ENCODE measurements at regions not wholly inside any gene's neighbourhood (a gene's known extent, or its start where the extent isn't known, plus 50 kb on each side); places are given as distances from the start of the nearest gene placed in this dataset.

GRCh38 chr12:73384592-73384991, 1112.4 kb downstream of the TRHDE start:
- H3K9ac ChIP-seq (ENCODE audit: low read length) = no peak overlapping the region
- no peak overlapping the region for H3K4me3 ChIP-seq (ENCODE audit: low read length)
- no peak overlapping the region for H3K4me2 ChIP-seq (ENCODE audit: low read depth, low read length, poor library complexity, severe bottlenecking)
- H3K27me3 ChIP-seq (ENCODE audit: low read length) = no peaks in the 10 kb centered on the region
- H3K4me1 ChIP-seq (ENCODE audit: low read length) = no peaks in the 10 kb centered on the region
- H2AFZ ChIP-seq (ENCODE audit: low read length) = no peak overlapping the region
- H3K9me2 ChIP-seq (replicated peaks; ENCODE audit: insufficient read depth, low read length) = no peaks in the 10 kb centered on the region
- no peaks in the 10 kb centered on the region for H4K20me1 ChIP-seq (ENCODE audit: insufficient read depth, low read depth, low read length)
- no peaks in the 10 kb centered on the region for H3K36me3 ChIP-seq (ENCODE audit: insufficient read depth, low read length)
- no peak for DNase-seq
- no peak overlapping the region for H3K27ac ChIP-seq (ENCODE audit: low read length)
- H3K9me3 ChIP-seq (ENCODE audit: low read length) = peaks cover 5% of the 10 kb centered on the region
- H3K79me2 ChIP-seq (ENCODE audit: low read length) = no peaks in the 10 kb centered on the region

DNA sequence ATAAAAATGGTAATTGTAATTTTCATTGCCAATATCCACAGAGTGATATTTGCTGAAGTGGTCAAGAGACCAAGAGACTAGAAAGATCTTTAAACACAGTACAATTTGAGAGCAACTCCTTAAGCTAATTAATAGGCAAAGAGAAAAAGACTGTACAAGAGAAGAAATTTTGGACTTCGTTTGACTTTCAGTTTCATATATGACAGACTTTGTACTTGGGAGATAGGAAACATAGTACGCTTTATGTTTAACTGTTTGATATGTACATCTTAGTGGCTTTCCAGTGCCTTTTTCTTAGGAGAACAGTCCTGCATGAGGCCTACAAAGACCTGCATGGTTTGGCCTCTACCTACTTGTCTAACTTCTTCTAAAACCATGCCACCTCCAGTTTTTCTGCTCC, 1118.1 kb downstream of the TRHDE start:
- H2AFZ ChIP-seq (ENCODE audit: low read length) = no peak overlapping the region
- H3K4me1 ChIP-seq (ENCODE audit: low read length) = no peaks in the 10 kb centered on the region

DNA sequence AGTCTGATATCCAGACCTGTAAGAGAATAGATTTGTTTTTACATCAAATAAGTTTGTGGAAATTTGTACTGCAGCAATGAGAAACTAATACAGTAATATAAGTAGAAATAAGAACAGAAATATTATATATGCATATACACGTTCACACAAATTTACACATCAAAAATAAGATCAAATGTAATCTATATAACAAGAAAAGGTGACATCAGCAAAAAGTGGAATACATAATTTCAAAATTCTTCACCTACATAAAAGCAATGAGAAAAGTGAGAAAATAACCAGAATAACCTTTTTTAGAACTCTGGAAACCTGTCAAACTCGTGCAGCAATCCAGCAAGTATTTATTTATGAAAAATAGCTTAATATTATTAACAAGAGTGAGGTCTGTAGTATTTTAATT, 1124.6 kb upstream of the ATXN7L3B start:
- Histone ChIP-seq H3K9ac (ENCODE audit: low read length) (no peak overlapping the region), H3K79me2 (ENCODE audit: low read length) (no peaks in the 10 kb centered on the region), H3K9me2 (replicated peaks; ENCODE audit: insufficient read depth, low read length) (no peaks in the 10 kb centered on the region), H3K27ac (ENCODE audit: low read length) (no peak overlapping the region), H3K9me3 (ENCODE audit: low read length) (peaks cover 31% of the 10 kb centered on the region), H3K27me3 (ENCODE audit: low read length) (no peaks in the 10 kb centered on the region), H4K20me1 (ENCODE audit: insufficient read depth, low read depth, low read length) (no peaks in the 10 kb centered on the region), H3K4me3 (ENCODE audit: low read length) (no peak overlapping the region), H3K4me1 (ENCODE audit: low read length) (no peaks in the 10 kb centered on the region), H2AFZ (ENCODE audit: low read length) (no peak overlapping the region), H3K36me3 (ENCODE audit: insufficient read depth, low read length) (no peaks in the 10 kb centered on the region), H3K4me2 (ENCODE audit: low read depth, low read length, poor library complexity, severe bottlenecking) (no peak overlapping the region)
- DNase-seq = no peak

More for the DNA sequence above, 1118.1 kb downstream of the TRHDE start:
- DNase-seq = no peak
- Histone ChIP-seq H3K27ac (ENCODE audit: low read length) (no peak overlapping the region), H3K79me2 (ENCODE audit: low read length) (no peaks in the 10 kb centered on the region), H3K4me3 (ENCODE audit: low read length) (no peak overlapping the region), H3K9ac (ENCODE audit: low read length) (no peak overlapping the region), H3K36me3 (ENCODE audit: insufficient read depth, low read length) (no peaks in the 10 kb centered on the region), H3K4me2 (ENCODE audit: low read depth, low read length, poor library complexity, severe bottlenecking) (no peak overlapping the region), H4K20me1 (ENCODE audit: insufficient read depth, low read depth, low read length) (no peaks in the 10 kb centered on the region), H3K27me3 (ENCODE audit: low read length) (no peaks in the 10 kb centered on the region), H3K9me2 (replicated peaks; ENCODE audit: insufficient read depth, low read length) (no peaks in the 10 kb centered on the region), H3K9me3 (ENCODE audit: low read length) (peaks cover 3% of the 10 kb centered on the region; the same call in 1 of the 2 replicates)

DNA sequence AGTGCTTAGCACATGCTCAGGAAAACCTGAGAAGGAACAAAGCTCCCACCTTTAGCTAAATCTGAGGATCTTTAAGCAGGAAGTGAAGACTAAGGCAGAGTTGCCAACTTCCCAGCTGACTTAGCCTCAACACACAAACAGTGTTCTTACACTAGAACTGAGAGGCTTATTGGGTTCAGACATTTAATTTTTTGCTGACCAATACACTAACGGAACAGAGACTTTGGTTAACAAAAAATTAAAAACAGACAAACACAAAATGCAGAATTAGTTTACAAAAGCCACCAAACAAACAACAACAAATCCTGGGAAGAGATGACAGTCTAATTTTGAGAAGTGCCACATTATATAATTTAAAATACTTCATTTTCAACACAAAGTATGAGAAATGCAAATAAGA, 1123.7 kb upstream of the ATXN7L3B start:
- Histone ChIP-seq H3K4me2 (ENCODE audit: low read depth, low read length, poor library complexity, severe bottlenecking) (no peak overlapping the region), H3K9ac (ENCODE audit: low read length) (no peak overlapping the region), H3K4me3 (ENCODE audit: low read length) (no peak overlapping the region), H3K79me2 (ENCODE audit: low read length) (no peaks in the 10 kb centered on the region), H3K9me3 (ENCODE audit: low read length) (peaks cover 27% of the 10 kb centered on the region), H3K27me3 (ENCODE audit: low read length) (no peaks in the 10 kb centered on the region), H2AFZ (ENCODE audit: low read length) (no peak overlapping the region), H4K20me1 (ENCODE audit: insufficient read depth, low read depth, low read length) (no peaks in the 10 kb centered on the region), H3K36me3 (ENCODE audit: insufficient read depth, low read length) (no peaks in the 10 kb centered on the region), H3K9me2 (replicated peaks; ENCODE audit: insufficient read depth, low read length) (no peaks in the 10 kb centered on the region), H3K4me1 (ENCODE audit: low read length) (no peaks in the 10 kb centered on the region), H3K27ac (ENCODE audit: low read length) (no peak overlapping the region)
- no peak for DNase-seq

DNA sequence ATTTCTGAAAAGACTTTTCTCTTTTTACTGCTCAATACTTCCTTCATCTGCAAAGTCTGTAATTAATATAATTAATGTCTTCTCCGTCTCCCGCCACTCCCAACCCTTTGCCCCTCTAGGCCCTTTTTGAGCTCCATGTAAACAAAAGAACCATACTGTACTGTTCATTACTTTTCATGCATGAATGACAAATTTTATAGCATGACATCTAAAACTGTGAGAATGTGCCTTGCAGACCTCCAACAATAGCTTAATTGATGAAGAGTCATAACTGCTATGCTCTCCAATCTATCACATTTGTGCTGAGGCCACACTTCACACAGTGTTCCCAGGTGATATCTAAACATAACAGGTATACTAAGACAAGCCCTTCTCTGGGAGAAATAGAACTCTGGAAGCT, 1122.7 kb upstream of the ATXN7L3B start:
- Histone ChIP-seq H3K4me2 (ENCODE audit: low read depth, low read length, poor library complexity, severe bottlenecking) (no peak overlapping the region), H3K79me2 (ENCODE audit: low read length) (no peaks in the 10 kb centered on the region), H3K9ac (ENCODE audit: low read length) (no peak overlapping the region), H3K36me3 (ENCODE audit: insufficient read depth, low read length) (no peaks in the 10 kb centered on the region), H3K4me1 (ENCODE audit: low read length) (no peaks in the 10 kb centered on the region), H3K27ac (ENCODE audit: low read length) (no peak overlapping the region), H4K20me1 (ENCODE audit: insufficient read depth, low read depth, low read length) (no peaks in the 10 kb centered on the region), H3K27me3 (ENCODE audit: low read length) (no peaks in the 10 kb centered on the region), H2AFZ (ENCODE audit: low read length) (no peak overlapping the region), H3K9me3 (ENCODE audit: low read length) (peaks cover 27% of the 10 kb centered on the region), H3K4me3 (ENCODE audit: low read length) (no peak overlapping the region), H3K9me2 (replicated peaks; ENCODE audit: insufficient read depth, low read length) (no peaks in the 10 kb centered on the region)
- DNase-seq = no peak

DNA sequence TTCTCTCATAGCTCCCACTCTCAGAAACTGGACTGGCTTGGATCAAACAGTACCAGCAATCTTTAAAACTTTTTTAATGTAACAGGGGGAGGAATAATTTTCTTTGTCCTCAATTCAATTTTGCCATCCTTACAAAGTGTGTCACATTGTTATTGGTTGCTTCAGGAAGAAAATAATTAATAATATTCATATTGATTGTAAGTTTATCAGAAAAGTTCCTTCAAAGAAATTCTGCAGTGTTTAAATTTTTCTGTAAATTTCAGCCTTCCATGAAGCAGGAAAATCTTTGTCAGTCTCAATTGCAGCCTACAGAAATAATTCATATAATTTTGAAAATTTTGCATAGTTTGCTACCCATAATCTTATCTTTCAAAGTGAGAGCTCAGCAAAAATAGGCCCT, 1119.1 kb upstream of the ATXN7L3B start:
- Histone ChIP-seq H3K9me3 (ENCODE audit: low read length) (peaks cover 31% of the 10 kb centered on the region), H2AFZ (ENCODE audit: low read length) (no peak overlapping the region), H3K27ac (ENCODE audit: low read length) (no peak overlapping the region), H3K36me3 (ENCODE audit: insufficient read depth, low read length) (no peaks in the 10 kb centered on the region), H3K79me2 (ENCODE audit: low read length) (no peaks in the 10 kb centered on the region), H3K9me2 (replicated peaks; ENCODE audit: insufficient read depth, low read length) (no peaks in the 10 kb centered on the region), H3K4me1 (ENCODE audit: low read length) (no peaks in the 10 kb centered on the region), H3K4me3 (ENCODE audit: low read length) (no peak overlapping the region), H3K4me2 (ENCODE audit: low read depth, low read length, poor library complexity, severe bottlenecking) (no peak overlapping the region), H3K9ac (ENCODE audit: low read length) (no peak overlapping the region), H4K20me1 (ENCODE audit: insufficient read depth, low read depth, low read length) (no peaks in the 10 kb centered on the region), H3K27me3 (ENCODE audit: low read length) (no peaks in the 10 kb centered on the region)
- no peak for DNase-seq

DNA sequence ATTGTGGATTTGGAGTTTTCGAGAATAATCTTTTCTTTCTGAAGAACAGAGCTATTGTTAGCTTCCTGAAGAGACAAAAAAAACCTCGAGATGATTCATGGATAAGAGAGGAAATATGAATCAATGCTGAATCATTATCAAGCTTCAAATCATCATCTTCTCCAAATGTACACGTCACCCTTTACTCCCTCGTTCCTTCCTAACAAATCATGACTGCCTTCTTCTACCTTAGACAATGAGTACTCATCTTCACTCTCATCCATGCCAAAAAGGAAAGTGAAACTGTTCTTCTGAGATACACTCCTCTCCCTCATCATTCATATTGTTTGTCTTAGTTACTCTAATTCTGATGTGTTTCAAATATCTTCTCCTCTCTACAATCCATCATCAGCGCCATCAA, 1115.8 kb upstream of the ATXN7L3B start:
- Histone ChIP-seq H3K4me2 (ENCODE audit: low read depth, low read length, poor library complexity, severe bottlenecking) (no peak overlapping the region), H3K27ac (ENCODE audit: low read length) (no peak overlapping the region), H3K4me1 (ENCODE audit: low read length) (no peaks in the 10 kb centered on the region), H3K9me2 (replicated peaks; ENCODE audit: insufficient read depth, low read length) (no peaks in the 10 kb centered on the region), H3K4me3 (ENCODE audit: low read length) (no peak overlapping the region), H3K79me2 (ENCODE audit: low read length) (no peaks in the 10 kb centered on the region), H3K27me3 (ENCODE audit: low read length) (no peaks in the 10 kb centered on the region), H3K36me3 (ENCODE audit: insufficient read depth, low read length) (no peaks in the 10 kb centered on the region), H4K20me1 (ENCODE audit: insufficient read depth, low read depth, low read length) (no peaks in the 10 kb centered on the region), H3K9ac (ENCODE audit: low read length) (no peak overlapping the region), H2AFZ (ENCODE audit: low read length) (no peak overlapping the region), H3K9me3 (ENCODE audit: low read length) (peaks cover 13% of the 10 kb centered on the region)
- no peak for DNase-seq

DNA sequence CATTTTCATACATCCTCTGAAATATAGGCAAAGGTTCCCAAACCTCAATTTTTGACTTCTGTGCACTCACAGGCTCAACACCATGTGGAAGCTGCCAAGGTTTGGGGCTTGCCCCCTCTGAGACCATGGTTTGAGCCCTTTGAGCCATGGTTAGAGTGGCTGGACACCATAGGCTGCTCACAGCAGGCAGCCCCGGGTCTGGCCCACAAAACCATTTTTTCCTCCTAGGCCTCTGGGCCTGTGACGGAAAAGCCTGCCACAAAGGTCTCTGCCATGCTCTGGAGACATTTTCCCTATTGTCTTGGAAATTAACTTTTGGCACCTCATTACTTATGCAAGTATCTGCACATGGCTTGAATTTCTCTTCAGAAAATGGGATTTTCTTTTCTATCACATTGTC, 1113.2 kb upstream of the ATXN7L3B start:
- H3K9me3 ChIP-seq (ENCODE audit: low read length) = peaks cover 12% of the 10 kb centered on the region; the same call in 1 of the 2 replicates
- no peak overlapping the region for H2AFZ ChIP-seq (ENCODE audit: low read length)

More for the DNA sequence above, 1113.2 kb upstream of the ATXN7L3B start:
- Histone ChIP-seq H3K27me3 (ENCODE audit: low read length) (no peaks in the 10 kb centered on the region), H3K4me2 (ENCODE audit: low read depth, low read length, poor library complexity, severe bottlenecking) (no peak overlapping the region), H3K9me2 (replicated peaks; ENCODE audit: insufficient read depth, low read length) (no peaks in the 10 kb centered on the region), H3K4me3 (ENCODE audit: low read length) (no peak overlapping the region), H3K36me3 (ENCODE audit: insufficient read depth, low read length) (no peaks in the 10 kb centered on the region), H4K20me1 (ENCODE audit: insufficient read depth, low read depth, low read length) (no peaks in the 10 kb centered on the region), H3K4me1 (ENCODE audit: low read length) (no peaks in the 10 kb centered on the region), H3K27ac (ENCODE audit: low read length) (no peak overlapping the region), H3K79me2 (ENCODE audit: low read length) (no peaks in the 10 kb centered on the region), H3K9ac (ENCODE audit: low read length) (no peak overlapping the region)
- no peak for DNase-seq
